GM12864 (cell line): ENCODE measurements at regions not wholly inside any gene's neighbourhood (a gene's known extent, or its start where the extent isn't known, plus 50 kb on each side); places are given as distances from the start of the nearest gene placed in this dataset.

Experiments
- DNase-seq: peaks from one replicate; pipeline ENCODE4 v3.0.0-alpha.2; 2011; ENCODE audit warnings: low read depth
- H3K4me3 ChIP-seq: 2 replicates; pipeline ENCODE4 v1.5.1; 2011; ENCODE audit warnings: mild to moderate bottlenecking, low read depth, low read length, control low read depth
- CTCF ChIP-seq: IDR thresholded peaks from 2 replicates; pipeline ENCODE4 v1.5.1; 2011; ENCODE audit warnings: low read depth, mild to moderate bottlenecking, moderate library complexity, low read length, control low read depth, inconsistent platforms; ENCODE audit errors: missing control alignments

- no peak for TF ChIP-seq CTCF
- no peak overlapping the region for H3K4me3 ChIP-seq
- DNase-seq, result no peak
These were observed 366.7 kb upstream of the SOX11 start for GRCh38 chr2:5325523-5325922.

- no peak for TF ChIP-seq CTCF
- no peak overlapping the region for H3K4me3 ChIP-seq
- no peak for DNase-seq
These were observed 363.4 kb upstream of the SOX11 start for GRCh38 chr2:5328826-5329225.

- no peak for TF ChIP-seq CTCF
- no peak for DNase-seq
- H3K4me3 ChIP-seq, result no peak overlapping the region
These were observed 362.4 kb upstream of the SOX11 start for GRCh38 chr2:5329763-5330162.

GRCh38 chr2:5330961-5331360 lies 361.2 kb upstream of the SOX11 start:
- no peak for TF ChIP-seq CTCF
- DNase-seq, result no peak
- no peak overlapping the region for H3K4me3 ChIP-seq

GRCh38 chr2:5332925-5333324 lies 359.3 kb upstream of the SOX11 start:
- TF ChIP-seq CTCF, result no peak
- no peak overlapping the region for H3K4me3 ChIP-seq
- DNase-seq, result no peak

GRCh38 chr2:5339473-5339872 lies 352.7 kb upstream of the SOX11 start:
- no peak overlapping the region for H3K4me3 ChIP-seq
- no peak for DNase-seq
- no peak for TF ChIP-seq CTCF

- no peak for DNase-seq
- H3K4me3 ChIP-seq, result no peak overlapping the region
- TF ChIP-seq CTCF, result no peak
These were observed 348.3 kb upstream of the SOX11 start for GRCh38 chr2:5343785-5344335.
